CD4-positive, alpha-beta T cell (primary cell): ENCODE measurements at regions not wholly inside any gene's neighbourhood (a gene's known extent, or its start where the extent isn't known, plus 50 kb on each side); places are given as distances from the start of the nearest gene placed in this dataset.
"Not testable (repeated sequence)": the region's sequence is repeated elsewhere in the genome, so short reads cannot be mapped to it uniquely, and the experiment has no call there.

Experiments
- ATAC-seq: fragments of 200-7000 bp; cut with Tn5 transposase; one replicate; pipeline ENCODE4 v1.10.0; 2022; ENCODE audit warnings: mild to moderate bottlenecking; ENCODE audit not compliant: poor library complexity
- CTCF ChIA-PET: fragments of 350-600 bp; sonication (Branson Sonifier 250); formaldehyde crosslinking; loops from one replicate; lab custom pipeline; 2021; ENCODE audit warnings: antibody characterized with exemption, inconsistent platforms; lab: Charles Lee
- POLR2A ChIA-PET: fragments of 350-600 bp; sonication (Branson Sonifier 250); formaldehyde crosslinking; loops from one replicate; lab custom pipeline; 2021; ENCODE audit warnings: antibody characterized with exemption, inconsistent platforms; lab: Charles Lee
- DNase-seq, 14 experiments: peaks; one replicate each; pipeline ENCODE4 v3.0.0-alpha.2; 2013 to 2020; ENCODE audit warnings: mixed read lengths in 2 of 14
- H3K27ac ChIP-seq, 2 donors: one replicate each; pipeline versions ENCODE4 v1.5.1 to v1.7.0; 2013; ENCODE audit warnings: low read length in 2 of 2, low read depth in 1 of 2, mild to moderate bottlenecking in 1 of 2
- H3K27me3 ChIP-seq, 2 experiments: 1 replicate in 1 of 2; 2 replicates in 1 of 2; pipeline versions ENCODE4 v1.6.1 to v1.7.0; 2013; ENCODE audit warnings: low read length in 2 of 2, control low read depth in 1 of 2, mild to moderate bottlenecking in 1 of 2, moderate library complexity in 1 of 2; ENCODE audit not compliant: insufficient read depth in 2 of 2, control insufficient read depth in 1 of 2
- H3K36me3 ChIP-seq: one replicate; pipeline ENCODE4 v1.6.1; 2013; ENCODE audit warnings: low read length, control low read depth; ENCODE audit not compliant: insufficient read depth
- H3K4me1 ChIP-seq: one replicate; pipeline ENCODE4 v1.6.1; 2013; ENCODE audit warnings: low read length, control low read depth; ENCODE audit not compliant: insufficient read depth
- H3K4me3 ChIP-seq: one replicate; pipeline ENCODE4 v1.5.1; 2013; ENCODE audit warnings: mild to moderate bottlenecking, low read length, moderate library complexity
- H3K9me3 ChIP-seq, 2 experiments: 1 replicate in 1 of 2; 2 replicates in 1 of 2; pipeline versions ENCODE4 v1.6.1 to v1.7.0; 2013; ENCODE audit warnings: low read length in 2 of 2, mild to moderate bottlenecking in 2 of 2, control low read depth in 1 of 2, moderate library complexity in 1 of 2; ENCODE audit not compliant: control insufficient read depth in 1 of 2, insufficient read depth in 1 of 2
- H3K27ac Mint-ChIP-seq: one replicate; pipeline ENCODE4 v1.8.0; 2020; ENCODE audit warnings: mixed read lengths
- H3K27me3 Mint-ChIP-seq: one replicate; pipeline ENCODE4 v1.8.0; 2021; ENCODE audit warnings: mixed read lengths
- H3K36me3 Mint-ChIP-seq: one replicate; pipeline ENCODE4 v1.8.0; 2021; ENCODE audit warnings: low read depth, mixed read lengths
- H3K4me1 Mint-ChIP-seq: one replicate; pipeline ENCODE4 v1.8.0; 2021; ENCODE audit warnings: low read depth, mixed read lengths
- H3K4me3 Mint-ChIP-seq: one replicate; pipeline ENCODE4 v1.8.0; 2020; ENCODE audit warnings: mild to moderate bottlenecking, mixed read lengths
- H3K9me3 Mint-ChIP-seq: one replicate; pipeline ENCODE4 v1.8.0; 2020; ENCODE audit warnings: mixed read lengths
- intact Hi-C, 2 experiments: fragments of 100-400 bp; cut with DNase I in 1 of 2; cut with micrococcal nuclease in 1 of 2; formaldehyde crosslinking; loops; one replicate each; pipeline versions ENCODE4 v1.15.1 to v1.9.0; 2023 to 2025; cut with DNase I, micrococcal nuclease
- TF ChIP-seq, protein P1 (sequence below): fragments of 200-600 bp; IDR thresholded peaks from one replicate; pipeline ENCODE4 v1.8.0; 2022; ENCODE audit warnings: antibody characterized with exemption, mild to moderate bottlenecking

DNA sequence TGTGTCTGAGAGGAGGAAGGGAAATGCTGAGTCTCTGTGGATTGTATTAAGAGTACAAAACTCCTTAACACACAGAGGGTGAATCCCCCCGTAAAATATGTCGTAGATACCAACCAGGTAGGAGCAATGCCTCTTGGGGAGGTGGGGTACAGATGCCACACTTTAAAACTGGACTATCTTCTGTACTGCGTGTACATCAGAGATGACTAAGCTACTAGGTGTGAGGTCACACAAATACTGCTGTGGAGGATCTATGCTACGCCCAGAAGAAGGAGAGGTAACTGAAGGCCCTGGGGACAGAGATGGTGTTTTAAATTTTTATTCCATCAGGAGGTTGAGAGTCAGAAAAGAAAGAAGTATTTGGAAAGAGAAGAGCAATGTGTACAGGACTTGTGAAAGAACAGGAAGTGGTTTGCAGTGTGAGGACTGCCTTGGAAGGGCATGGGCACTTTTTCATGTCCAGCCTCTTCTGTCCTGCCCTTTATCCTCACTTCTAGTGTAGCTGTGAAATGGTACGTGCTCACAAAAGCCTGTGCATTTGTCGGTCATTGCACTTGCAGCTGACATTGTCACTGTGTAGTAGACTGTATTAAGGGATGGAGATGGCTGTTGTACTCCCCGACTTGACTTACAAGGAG lies 287.8 kb upstream of the CHRM3 start:
- DNase-seq: no peak
- TF ChIP-seq, protein P1, sequence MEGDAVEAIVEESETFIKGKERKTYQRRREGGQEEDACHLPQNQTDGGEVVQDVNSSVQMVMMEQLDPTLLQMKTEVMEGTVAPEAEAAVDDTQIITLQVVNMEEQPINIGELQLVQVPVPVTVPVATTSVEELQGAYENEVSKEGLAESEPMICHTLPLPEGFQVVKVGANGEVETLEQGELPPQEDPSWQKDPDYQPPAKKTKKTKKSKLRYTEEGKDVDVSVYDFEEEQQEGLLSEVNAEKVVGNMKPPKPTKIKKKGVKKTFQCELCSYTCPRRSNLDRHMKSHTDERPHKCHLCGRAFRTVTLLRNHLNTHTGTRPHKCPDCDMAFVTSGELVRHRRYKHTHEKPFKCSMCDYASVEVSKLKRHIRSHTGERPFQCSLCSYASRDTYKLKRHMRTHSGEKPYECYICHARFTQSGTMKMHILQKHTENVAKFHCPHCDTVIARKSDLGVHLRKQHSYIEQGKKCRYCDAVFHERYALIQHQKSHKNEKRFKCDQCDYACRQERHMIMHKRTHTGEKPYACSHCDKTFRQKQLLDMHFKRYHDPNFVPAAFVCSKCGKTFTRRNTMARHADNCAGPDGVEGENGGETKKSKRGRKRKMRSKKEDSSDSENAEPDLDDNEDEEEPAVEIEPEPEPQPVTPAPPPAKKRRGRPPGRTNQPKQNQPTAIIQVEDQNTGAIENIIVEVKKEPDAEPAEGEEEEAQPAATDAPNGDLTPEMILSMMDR: no peak
- H3K27ac ChIP-seq: no peak overlapping the region
- intact Hi-C loops: loop anchor here in 1 of 2 experiments (1.0 kb wide), 1 partner anchor 35 kb away; no protein-coding TSS in a partner anchor
- no peak overlapping the region for H3K27ac Mint-ChIP-seq
- no peaks in the 10 kb centered on the region for H3K4me1 ChIP-seq
- ATAC-seq: no peak
- no peak overlapping the region for H3K4me3 Mint-ChIP-seq
- no peaks in the 10 kb centered on the region for H3K27me3 Mint-ChIP-seq
- POLR2A ChIA-PET: no interaction called here
- H3K36me3 ChIP-seq: no peaks in the 10 kb centered on the region
- no peaks in the 10 kb centered on the region for H3K4me1 Mint-ChIP-seq
- CTCF ChIA-PET: no interaction called here
- no peak overlapping the region for H3K4me3 ChIP-seq
- H3K9me3 ChIP-seq: no peaks in the 10 kb centered on the region
- H3K36me3 Mint-ChIP-seq: no peaks in the 10 kb centered on the region
- no peaks in the 10 kb centered on the region for H3K9me3 Mint-ChIP-seq
- no peaks in the 10 kb centered on the region for H3K27me3 ChIP-seq

DNA sequence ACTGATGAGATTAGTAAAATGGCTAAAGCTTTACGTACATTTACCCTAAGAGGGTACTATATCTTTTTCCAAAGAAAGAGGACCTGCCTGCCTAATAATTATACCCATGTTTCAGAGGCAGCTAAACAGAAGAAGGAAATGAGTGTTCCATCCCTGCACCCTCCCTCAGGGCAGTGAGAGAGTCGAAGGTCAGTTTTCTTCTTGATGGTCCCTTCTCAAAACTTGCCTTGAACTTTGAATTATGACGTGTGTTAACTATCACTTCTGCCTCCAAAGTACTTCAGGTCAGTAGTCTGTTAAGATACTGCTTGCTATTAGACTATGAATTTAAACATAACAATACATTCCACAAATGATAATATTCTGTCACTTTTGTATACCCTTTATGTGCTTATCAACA lies 294.8 kb upstream of the CHRM3 start:
- H3K36me3 ChIP-seq: no peaks in the 10 kb centered on the region
- CTCF ChIA-PET: interaction anchor here (0.7 kb wide), 1 partner anchor 19 kb away, joined by 3 read pairs; no protein-coding TSS in a partner anchor
- no peaks in the 10 kb centered on the region for H3K27me3 ChIP-seq
- Mint-ChIP-seq H3K27me3 (no peaks in the 10 kb centered on the region), H3K9me3 (peaks cover 3% of the 10 kb centered on the region), H3K4me3 (no peak overlapping the region), H3K27ac (no peak overlapping the region), H3K4me1 (no peaks in the 10 kb centered on the region), H3K36me3 (no peaks in the 10 kb centered on the region)
- DNase-seq (no peak), ATAC-seq (no peak)
- H3K9me3 ChIP-seq: no peaks in the 10 kb centered on the region
- H3K4me3 ChIP-seq: no peak overlapping the region
- TF ChIP-seq, protein P1: no peak
- POLR2A ChIA-PET: no interaction called here
- H3K4me1 ChIP-seq: no peaks in the 10 kb centered on the region
- no peak overlapping the region for H3K27ac ChIP-seq
- intact Hi-C loops: no loop called here

- no peaks in the 10 kb centered on the region for H3K27me3 ChIP-seq
- no peaks in the 10 kb centered on the region for H3K4me1 ChIP-seq
- H3K36me3 Mint-ChIP-seq: no peaks in the 10 kb centered on the region
- no peaks in the 10 kb centered on the region for H3K36me3 ChIP-seq
- no peak overlapping the region for H3K4me3 ChIP-seq
- no peak overlapping the region for H3K27ac ChIP-seq
- no peak overlapping the region for H3K27ac Mint-ChIP-seq
- H3K4me3 Mint-ChIP-seq: no peak overlapping the region
- no peaks in the 10 kb centered on the region for H3K4me1 Mint-ChIP-seq
- DNase-seq (no peak), ATAC-seq (no peak)
- no peaks in the 10 kb centered on the region for H3K27me3 Mint-ChIP-seq
- peaks cover 0 to 8% of the 10 kb centered on the region in 2 experiments for H3K9me3 ChIP-seq
- ChIA-PET POLR2A (no interaction called here), CTCF (no interaction called here)
- TF ChIP-seq, protein P1: no peak
- intact Hi-C loops: no loop called here
- H3K9me3 Mint-ChIP-seq: peaks cover 6% of the 10 kb centered on the region
These were observed 301.8 kb upstream of the CHRM3 start for GRCh38 chr1:239084459-239085080.

- H3K9me3 Mint-ChIP-seq, H3K27ac Mint-ChIP-seq, H3K27me3 ChIP-seq, H3K4me1 Mint-ChIP-seq, H3K4me3 Mint-ChIP-seq, H3K27ac ChIP-seq, H3K36me3 Mint-ChIP-seq, ATAC-seq, intact Hi-C loops, H3K36me3 ChIP-seq, DNase-seq, POLR2A ChIA-PET, H3K4me1 ChIP-seq, H3K9me3 ChIP-seq, H3K27me3 Mint-ChIP-seq, CTCF ChIA-PET, H3K4me3 ChIP-seq: not testable (repeated sequence)
These were observed 304.4 kb upstream of the CHRM3 start for GRCh38 chr1:239081947-239082346.
